HG03175 (cell line): ENCODE measurements at regions not wholly inside any gene's neighbourhood (a gene's known extent, or its start where the extent isn't known, plus 50 kb on each side); places are given as distances from the start of the nearest gene placed in this dataset.

ENCODE experiments used
- ATAC-seq: cut with Tn5 transposase; IDR thresholded peaks from one replicate; pipeline ENCODE4 v1.9.1; 2021; ENCODE audit warnings: mild to moderate bottlenecking, moderate library complexity; ENCODE audit not compliant: unreplicated experiment

DNA sequence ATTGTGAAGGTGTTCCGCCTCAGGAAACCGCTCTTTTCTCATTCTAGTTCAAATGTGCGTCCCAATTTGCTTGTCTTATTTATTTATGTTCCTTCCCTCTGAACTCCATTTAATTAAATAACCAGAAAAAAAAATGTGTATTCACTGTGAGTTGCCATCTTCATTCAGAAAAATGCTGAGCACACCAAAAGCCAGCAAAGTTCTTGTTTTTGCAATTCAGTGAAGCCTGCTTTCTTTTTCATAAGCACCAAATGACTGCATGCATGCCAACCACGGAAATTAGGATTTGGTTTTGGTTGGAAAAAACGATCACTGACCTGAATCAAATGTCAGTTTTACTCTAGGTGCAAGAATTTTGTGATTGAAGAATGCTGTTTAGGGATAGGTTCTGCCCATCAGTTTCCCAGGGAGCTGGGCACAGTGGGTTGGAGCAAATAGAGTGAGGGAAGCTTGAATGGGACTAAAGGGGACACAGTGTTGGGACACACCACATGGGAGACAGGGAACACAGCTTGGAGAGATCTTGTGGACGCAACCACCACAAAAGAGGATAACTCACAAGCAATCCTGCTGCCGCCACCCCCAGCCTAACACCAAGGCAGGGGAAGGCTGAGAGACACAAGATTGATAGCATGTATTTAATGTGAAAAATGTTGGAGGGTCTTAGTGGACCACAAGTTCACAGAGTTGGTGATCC, 183.4 kb upstream of the GALNT2 start:
- no peak for ATAC-seq

DNA sequence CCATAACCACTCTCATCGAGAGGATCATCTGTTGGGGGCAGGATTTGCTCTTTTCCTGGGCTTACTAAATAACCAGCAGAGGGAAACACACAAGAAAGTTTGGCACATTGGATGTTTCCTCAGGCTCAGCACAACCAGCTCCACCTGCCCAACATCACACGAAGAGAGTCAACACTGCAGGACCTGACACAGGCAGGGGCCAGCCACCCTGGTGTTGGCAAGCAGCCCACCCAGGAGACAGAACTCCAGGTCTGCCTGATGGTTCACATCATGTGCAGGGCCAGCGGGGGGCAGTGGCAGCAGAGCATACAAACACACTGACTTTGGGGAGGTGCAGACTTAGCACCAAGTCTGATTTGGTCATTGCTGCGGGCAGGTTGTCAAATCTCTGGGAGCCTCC, 182.3 kb upstream of the GALNT2 start:
- no peak for ATAC-seq

DNA sequence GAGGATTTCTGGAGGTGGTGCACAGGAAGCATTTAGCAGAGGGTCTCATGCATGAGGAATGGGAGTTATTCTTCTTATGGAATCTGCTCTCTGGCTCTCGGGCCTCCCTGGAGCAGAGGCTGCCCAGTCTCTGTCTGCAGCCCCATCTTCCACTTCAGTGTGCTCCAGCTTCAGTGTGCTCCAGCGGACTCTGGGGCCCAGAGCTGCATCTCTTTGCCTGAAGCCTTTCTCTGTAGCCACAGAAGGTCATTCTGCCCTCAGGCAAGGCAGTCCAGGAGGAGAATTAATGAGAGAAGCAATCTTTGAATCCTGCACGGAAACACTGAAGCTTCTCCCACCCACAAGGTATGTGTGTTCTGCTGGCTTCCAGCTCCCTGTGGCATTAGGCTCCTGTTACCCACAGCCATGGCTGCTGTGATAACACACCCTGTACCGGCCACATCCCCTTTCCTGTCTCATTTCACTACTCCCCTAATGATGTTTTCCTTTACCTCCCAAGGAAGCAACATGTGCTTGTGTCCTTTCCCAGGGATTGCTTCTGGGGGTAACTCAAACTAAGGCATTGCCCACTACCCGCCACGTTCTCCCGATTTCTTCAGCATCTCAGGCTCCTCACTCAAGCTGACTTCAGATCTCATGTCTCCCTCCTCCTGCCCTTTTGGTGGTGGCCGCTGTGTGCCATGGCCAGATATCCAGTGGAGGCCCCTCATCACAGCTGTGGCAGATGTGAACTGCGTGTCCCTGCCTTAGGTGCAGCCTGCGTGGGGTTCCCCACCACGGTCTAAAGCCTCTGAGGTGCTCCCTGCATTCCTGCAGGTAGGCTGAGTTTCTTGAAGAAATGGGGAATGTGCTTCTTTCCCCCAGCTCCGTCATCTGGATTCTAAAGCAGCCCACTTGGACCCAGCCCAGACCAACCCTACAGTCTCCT, 181.2 kb upstream of the GALNT2 start:
- ATAC-seq, result no peak

- no peak for ATAC-seq
Measured at GRCh38 chr1:229886636-229887035, 180.4 kb upstream of the GALNT2 start.

DNA sequence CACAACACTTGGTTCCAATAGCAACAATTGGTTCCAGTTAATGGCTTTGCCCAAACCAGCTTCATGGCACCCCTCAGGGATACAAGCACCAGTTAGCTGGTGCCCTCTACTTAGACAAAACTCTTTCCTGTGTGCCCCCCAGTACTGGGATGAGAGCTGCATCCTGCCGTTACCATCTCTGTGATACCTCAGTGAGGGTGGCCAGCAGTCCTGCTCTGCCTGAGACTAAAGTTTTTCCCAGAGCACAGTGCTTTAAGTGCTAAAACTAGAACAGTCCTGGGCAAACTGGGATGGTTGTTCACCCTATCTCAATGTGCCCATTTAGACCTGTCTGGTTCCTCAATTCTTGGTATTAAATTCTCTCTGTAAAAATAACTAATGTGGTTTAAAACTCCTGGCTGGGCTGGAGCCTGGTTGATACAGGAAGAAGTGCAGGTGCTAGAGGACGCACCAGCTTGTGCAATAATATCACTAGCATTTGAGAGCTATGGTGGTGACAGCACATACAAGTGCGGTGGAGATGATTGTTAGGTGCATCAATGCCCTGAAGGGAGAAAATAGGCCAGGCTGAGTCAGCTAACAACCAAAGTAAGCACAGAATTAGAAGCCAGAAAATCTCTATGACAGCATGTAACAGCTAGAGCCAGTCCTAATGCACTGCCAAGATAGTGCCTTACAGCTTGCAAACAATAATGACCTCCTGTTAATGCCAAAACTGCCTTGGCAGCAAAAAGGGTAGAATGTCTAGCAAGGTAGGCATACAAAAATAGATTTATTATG, 179.8 kb upstream of the GALNT2 start:
- ATAC-seq, result no peak

- ATAC-seq, result no peak
Measured at GRCh38 chr1:229888157-229888556, 178.9 kb upstream of the GALNT2 start.

DNA sequence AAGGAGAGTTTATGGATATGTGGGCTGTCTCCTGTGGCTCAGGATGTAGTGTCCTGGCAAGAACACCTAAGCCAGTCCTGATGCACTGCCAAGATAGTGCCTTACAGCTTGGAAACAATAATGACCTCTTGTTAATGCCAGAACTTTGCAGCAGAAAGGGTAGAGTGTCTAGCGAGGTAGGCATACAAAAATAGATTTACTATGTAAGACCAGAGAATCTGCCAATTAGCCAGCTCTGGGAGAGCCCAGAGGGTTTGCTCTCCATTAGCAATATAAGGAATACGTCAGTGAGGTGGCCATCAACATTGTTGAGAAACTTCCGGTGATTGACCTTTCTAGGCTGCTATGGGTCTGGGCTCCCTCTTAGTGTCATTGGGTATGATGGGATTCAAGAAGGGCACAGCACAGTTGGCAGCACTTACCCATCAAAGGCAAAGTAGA, 178.5 kb upstream of the GALNT2 start:
- ATAC-seq, result no peak

- ATAC-seq, result no peak
Measured at GRCh38 chr1:229889031-229889517, 178.0 kb upstream of the GALNT2 start.

DNA sequence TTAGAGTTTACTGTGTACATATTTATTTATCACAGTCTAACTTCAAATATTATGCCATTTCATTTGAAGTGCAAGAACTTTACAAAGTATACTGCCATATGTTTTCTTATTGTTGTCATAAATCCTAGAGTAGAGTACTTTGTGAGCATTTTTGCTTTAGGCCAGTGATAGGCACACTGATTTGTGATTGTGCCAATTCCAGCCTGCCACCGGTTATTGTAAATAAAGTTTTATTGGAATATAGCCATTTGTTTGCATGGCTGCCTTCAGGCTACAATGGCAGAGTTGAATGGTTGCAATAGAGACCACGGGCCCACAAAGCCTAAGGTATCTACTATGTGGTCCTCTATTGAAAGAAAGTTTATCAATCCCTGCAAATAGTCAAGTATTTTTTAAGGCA, 175.8 kb upstream of the GALNT2 start:
- ATAC-seq, result no peak

DNA sequence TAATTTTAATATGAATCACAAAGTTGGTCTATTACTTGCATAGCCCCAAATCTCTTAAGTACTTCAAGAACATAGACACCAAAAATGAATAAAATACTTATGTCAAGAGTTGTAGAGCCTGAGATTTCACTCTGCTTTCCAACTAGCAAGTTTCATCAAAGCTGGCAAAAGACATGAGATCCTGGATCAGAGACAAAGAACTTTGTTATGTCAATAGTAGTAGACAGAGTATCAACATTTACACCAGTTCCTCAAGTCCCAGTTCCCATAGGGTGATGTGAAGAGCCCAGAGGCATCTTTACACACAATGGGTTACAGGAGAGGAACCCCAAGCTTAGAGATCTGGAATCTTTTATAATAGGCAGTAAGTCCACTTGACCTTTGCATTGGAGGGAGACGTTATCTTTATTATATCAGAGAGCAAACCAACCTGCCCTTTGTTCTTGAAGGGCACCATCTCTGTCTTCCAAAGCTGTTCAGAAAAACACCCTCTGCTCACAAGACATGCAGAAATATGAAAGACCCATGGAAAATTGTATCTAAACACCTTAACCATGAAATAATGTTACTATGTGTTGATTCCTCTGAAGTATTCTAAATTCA, 174.4 kb upstream of the GALNT2 start:
- no peak for ATAC-seq

- no peak for ATAC-seq
Measured at GRCh38 chr1:229893762-229894444, 173.1 kb upstream of the GALNT2 start.

DNA sequence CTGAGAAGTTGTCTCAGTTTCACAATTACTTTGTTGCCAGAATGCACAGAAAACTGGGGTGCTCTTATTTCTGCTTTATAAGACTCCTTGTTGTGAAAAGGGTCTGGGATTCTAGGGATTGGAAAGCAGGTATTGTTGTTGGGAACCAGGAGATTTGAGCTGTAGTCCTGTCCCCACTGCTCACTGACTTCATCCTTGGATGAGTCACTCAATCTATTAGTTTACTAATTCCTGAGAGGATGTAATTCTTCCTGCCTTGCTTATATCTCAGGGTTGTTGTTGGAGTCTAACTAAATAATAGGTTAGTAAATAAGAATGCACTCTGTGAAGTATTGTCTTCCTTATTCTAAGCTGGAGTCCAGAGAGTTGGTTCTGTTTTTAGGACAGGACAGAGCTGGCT, 172.5 kb upstream of the GALNT2 start:
- ATAC-seq, result no peak

- no peak for ATAC-seq
Measured at GRCh38 chr1:229895605-229896004, 171.4 kb upstream of the GALNT2 start.

GRCh38 chr1:229896306-229896705, 170.7 kb upstream of the GALNT2 start:
- no peak for ATAC-seq

- ATAC-seq, result no peak
Measured at GRCh38 chr1:229896861-229897260, 170.2 kb upstream of the GALNT2 start.

GRCh38 chr1:229897501-229897900, 169.5 kb upstream of the GALNT2 start:
- no peak for ATAC-seq

- no peak for ATAC-seq
Measured at GRCh38 chr1:229900220-229900619, 166.8 kb upstream of the GALNT2 start.

DNA sequence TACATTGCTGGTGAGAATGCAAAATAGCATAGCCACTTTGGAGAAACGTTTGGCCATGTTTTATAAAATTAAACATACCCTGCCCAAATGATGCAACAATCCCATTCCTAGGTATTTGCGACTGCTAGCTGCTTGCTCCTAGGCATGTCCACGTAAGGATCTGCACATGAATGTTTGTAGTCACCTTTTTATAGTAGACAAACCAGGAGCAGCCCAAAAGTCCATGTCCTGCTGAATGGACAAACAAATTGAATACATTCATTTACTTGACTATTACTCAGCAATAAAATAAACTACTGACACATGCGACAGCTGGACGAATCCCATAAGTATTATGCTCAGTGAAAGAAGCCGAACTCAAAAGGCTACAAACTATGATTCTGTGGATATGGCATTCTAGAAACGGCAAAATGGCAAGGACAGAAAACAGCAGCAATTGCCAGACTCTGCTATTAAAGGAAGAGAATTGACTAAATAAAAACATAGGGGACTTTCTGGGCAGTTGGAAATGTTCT, 161.9 kb upstream of the GALNT2 start:
- no peak for ATAC-seq

DNA sequence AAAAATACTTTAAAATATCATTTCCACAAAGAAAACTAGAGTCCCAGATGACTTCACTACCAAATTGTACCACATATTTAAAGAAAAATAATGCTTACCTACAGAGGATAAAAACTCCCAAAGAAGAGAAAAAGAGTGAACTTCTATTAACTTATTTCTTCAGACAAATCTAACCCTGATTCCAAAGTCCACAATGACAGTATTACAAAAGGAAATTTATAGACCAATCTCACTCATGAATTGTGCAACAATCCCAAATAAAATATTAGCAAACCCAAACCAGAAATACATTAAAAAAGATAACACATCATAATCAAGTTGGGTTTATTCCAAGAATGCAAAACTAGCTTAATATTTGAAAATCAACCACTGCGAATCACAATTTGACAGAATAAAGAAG, 161.4 kb upstream of the GALNT2 start:
- ATAC-seq, result no peak
